SK-N-SH treated with all-trans-retinoic acid at 6 μM for 48 hours (cell line): ENCODE measurements at regions not wholly inside any gene's neighbourhood (a gene's known extent, or its start where the extent isn't known, plus 50 kb on each side); places are given as distances from the start of the nearest gene placed in this dataset.
"Not testable (repeated sequence)": the region's sequence is repeated elsewhere in the genome, so short reads cannot be mapped to it uniquely, and the experiment has no call there.

Experiments used
- ARNTL ChIP-seq: fragments of 450-650 bp; formaldehyde crosslinking; IDR thresholded peaks from 2 replicates; pipeline ENCODE4 v1.5.0; 2020; ENCODE audit warnings: low read depth, mild to moderate bottlenecking, moderate library complexity, borderline replicate concordance
- BACH2 ChIP-seq: fragments of 250-450 bp; sonication (Bioruptor Pico); IDR thresholded peaks from 2 replicates; pipeline ENCODE4 v1.9.0; 2021; ENCODE audit warnings: mild to moderate bottlenecking, borderline replicate concordance
- CSDC2 ChIP-seq: fragments of 250-450 bp; sonication (Bioruptor Pico); IDR thresholded peaks from 2 replicates; pipeline ENCODE4 v1.5.0; 2020; ENCODE audit warnings: mild to moderate bottlenecking, moderate library complexity
- ISL1 ChIP-seq: fragments of 250-450 bp; sonication (Bioruptor Pico); IDR thresholded peaks from 2 replicates; pipeline ENCODE4 v2.1.2; 2022; ENCODE audit warnings: mild to moderate bottlenecking, moderate library complexity
- RARB ChIP-seq: fragments of 250-450 bp; sonication (Bioruptor Pico); IDR thresholded peaks from 2 replicates; pipeline ENCODE4 v1.8.0; 2021; ENCODE audit warnings: mild to moderate bottlenecking, moderate library complexity
- SNAI2 ChIP-seq: fragments of 250-450 bp; sonication (Bioruptor Pico); IDR thresholded peaks from 2 replicates; pipeline ENCODE4 v1.5.0; 2020; ENCODE audit warnings: mild to moderate bottlenecking, moderate library complexity
- ZFP30 ChIP-seq: fragments of 450-650 bp; formaldehyde crosslinking; IDR thresholded peaks from 2 replicates; pipeline ENCODE4 v1.5.0; 2022; ENCODE audit warnings: mild to moderate bottlenecking, moderate library complexity
- ZNF8 ChIP-seq: fragments of 450-650 bp; formaldehyde crosslinking; IDR thresholded peaks from 2 replicates; pipeline ENCODE4 v1.5.0; 2020; ENCODE audit warnings: mild to moderate bottlenecking, moderate library complexity
- TF ChIP-seq, protein P1 (sequence below): fragments of 250-450 bp; sonication (Bioruptor Pico); IDR thresholded peaks from 2 replicates; pipeline ENCODE4 v1.5.0; 2020; ENCODE audit warnings: mild to moderate bottlenecking, moderate library complexity
- TF ChIP-seq, protein P2 (sequence below): fragments of 250-450 bp; sonication (Bioruptor Pico); IDR thresholded peaks from 2 replicates; pipeline ENCODE4 v1.8.0; 2020; ENCODE audit warnings: mild to moderate bottlenecking, moderate library complexity, borderline replicate concordance
- TF ChIP-seq, protein P3 (sequence below): fragments of 250-450 bp; sonication (Bioruptor Pico); IDR thresholded peaks from 2 replicates; pipeline ENCODE4 v1.5.1; 2021; ENCODE audit warnings: mild to moderate bottlenecking, moderate library complexity

DNA sequence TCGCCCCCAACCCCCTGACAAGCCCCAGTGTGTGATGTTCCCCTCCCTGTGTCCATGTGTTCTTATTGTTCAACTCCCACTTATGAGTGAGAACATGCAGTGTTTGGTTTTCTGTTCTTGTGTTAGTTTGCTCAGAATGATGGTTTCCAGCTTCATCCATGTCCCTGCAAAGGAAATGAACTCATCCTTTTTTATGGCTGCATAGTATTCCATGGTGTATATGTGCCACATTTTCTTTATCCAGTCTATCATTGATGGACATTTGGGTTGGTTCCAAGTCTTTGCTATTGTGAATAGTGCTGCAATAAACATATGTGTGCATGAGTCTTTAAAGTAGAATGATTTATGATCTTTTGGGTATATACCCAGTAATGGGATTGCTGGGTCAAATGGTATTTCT, 107.5 kb downstream of the UTP18 start:
- not testable (repeated sequence) for TF ChIP-seq CSDC2 (CRISPR knock-in tag); BACH2; SNAI2; ARNTL; ZNF8 (CRISPR knock-in tag); ZFP30 (CRISPR knock-in tag); ISL1; RARB (CRISPR knock-in tag)
- TF ChIP-seq, protein P1, sequence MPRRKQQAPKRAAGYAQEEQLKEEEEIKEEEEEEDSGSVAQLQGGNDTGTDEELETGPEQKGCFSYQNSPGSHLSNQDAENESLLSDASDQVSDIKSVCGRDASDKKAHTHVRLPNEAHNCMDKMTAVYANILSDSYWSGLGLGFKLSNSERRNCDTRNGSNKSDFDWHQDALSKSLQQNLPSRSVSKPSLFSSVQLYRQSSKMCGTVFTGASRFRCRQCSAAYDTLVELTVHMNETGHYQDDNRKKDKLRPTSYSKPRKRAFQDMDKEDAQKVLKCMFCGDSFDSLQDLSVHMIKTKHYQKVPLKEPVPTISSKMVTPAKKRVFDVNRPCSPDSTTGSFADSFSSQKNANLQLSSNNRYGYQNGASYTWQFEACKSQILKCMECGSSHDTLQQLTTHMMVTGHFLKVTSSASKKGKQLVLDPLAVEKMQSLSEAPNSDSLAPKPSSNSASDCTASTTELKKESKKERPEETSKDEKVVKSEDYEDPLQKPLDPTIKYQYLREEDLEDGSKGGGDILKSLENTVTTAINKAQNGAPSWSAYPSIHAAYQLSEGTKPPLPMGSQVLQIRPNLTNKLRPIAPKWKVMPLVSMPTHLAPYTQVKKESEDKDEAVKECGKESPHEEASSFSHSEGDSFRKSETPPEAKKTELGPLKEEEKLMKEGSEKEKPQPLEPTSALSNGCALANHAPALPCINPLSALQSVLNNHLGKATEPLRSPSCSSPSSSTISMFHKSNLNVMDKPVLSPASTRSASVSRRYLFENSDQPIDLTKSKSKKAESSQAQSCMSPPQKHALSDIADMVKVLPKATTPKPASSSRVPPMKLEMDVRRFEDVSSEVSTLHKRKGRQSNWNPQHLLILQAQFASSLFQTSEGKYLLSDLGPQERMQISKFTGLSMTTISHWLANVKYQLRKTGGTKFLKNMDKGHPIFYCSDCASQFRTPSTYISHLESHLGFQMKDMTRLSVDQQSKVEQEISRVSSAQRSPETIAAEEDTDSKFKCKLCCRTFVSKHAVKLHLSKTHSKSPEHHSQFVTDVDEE, result not testable (repeated sequence)
- TF ChIP-seq, protein P2, sequence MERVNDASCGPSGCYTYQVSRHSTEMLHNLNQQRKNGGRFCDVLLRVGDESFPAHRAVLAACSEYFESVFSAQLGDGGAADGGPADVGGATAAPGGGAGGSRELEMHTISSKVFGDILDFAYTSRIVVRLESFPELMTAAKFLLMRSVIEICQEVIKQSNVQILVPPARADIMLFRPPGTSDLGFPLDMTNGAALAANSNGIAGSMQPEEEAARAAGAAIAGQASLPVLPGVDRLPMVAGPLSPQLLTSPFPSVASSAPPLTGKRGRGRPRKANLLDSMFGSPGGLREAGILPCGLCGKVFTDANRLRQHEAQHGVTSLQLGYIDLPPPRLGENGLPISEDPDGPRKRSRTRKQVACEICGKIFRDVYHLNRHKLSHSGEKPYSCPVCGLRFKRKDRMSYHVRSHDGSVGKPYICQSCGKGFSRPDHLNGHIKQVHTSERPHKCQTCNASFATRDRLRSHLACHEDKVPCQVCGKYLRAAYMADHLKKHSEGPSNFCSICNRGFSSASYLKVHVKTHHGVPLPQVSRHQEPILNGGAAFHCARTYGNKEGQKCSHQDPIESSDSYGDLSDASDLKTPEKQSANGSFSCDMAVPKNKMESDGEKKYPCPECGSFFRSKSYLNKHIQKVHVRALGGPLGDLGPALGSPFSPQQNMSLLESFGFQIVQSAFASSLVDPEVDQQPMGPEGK (CRISPR knock-in tag), result not testable (repeated sequence)
- TF ChIP-seq, protein P3, sequence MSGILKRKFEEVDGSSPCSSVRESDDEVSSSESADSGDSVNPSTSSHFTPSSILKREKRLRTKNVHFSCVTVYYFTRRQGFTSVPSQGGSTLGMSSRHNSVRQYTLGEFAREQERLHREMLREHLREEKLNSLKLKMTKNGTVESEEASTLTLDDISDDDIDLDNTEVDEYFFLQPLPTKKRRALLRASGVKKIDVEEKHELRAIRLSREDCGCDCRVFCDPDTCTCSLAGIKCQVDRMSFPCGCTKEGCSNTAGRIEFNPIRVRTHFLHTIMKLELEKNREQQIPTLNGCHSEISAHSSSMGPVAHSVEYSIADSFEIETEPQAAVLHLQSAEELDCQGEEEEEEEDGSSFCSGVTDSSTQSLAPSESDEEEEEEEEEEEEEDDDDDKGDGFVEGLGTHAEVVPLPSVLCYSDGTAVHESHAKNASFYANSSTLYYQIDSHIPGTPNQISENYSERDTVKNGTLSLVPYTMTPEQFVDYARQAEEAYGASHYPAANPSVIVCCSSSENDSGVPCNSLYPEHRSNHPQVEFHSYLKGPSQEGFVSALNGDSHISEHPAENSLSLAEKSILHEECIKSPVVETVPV (CRISPR knock-in tag), result not testable (repeated sequence)
